HuH-7 (cell line): ENCODE measurements at regions not wholly inside any gene's neighbourhood (a gene's known extent, or its start where the extent isn't known, plus 50 kb on each side); places are given as distances from the start of the nearest gene placed in this dataset.
"Not testable (repeated sequence)": the region's sequence is repeated elsewhere in the genome, so short reads cannot be mapped to it uniquely, and the experiment has no call there.

Source experiments
- DNase-seq: peaks from one replicate; pipeline ENCODE4 v3.0.0; 2011; ENCODE audit warnings: low spot score

GRCh38 chr1:82818586-82818985 lies 1017.9 kb downstream of the ADGRL2 start:
- DNase-seq: no peak

GRCh38 chr1:82813386-82813785 lies 1012.7 kb downstream of the ADGRL2 start:
- no peak for DNase-seq

- DNase-seq: no peak
Observed at GRCh38 chr1:82810601-82811000, 1009.9 kb downstream of the ADGRL2 start.

- DNase-seq: no peak
Observed at GRCh38 chr1:82807563-82807962, 1006.8 kb downstream of the ADGRL2 start.

- no peak for DNase-seq
Observed at GRCh38 chr1:82806133-82806532, 1005.4 kb downstream of the ADGRL2 start.

- DNase-seq: no peak
Observed at GRCh38 chr1:82801176-82801575, 1000.4 kb downstream of the ADGRL2 start.

GRCh38 chr1:82800721-82801120 lies 1000.0 kb downstream of the ADGRL2 start:
- no peak for DNase-seq

GRCh38 chr1:82799261-82799660 lies 998.5 kb downstream of the ADGRL2 start:
- no peak for DNase-seq

GRCh38 chr1:82795508-82796149 lies 994.9 kb downstream of the ADGRL2 start:
- DNase-seq: no peak

GRCh38 chr1:82792151-82792550 lies 991.4 kb downstream of the ADGRL2 start:
- DNase-seq: no peak

GRCh38 chr1:82790556-82790955 lies 989.8 kb downstream of the ADGRL2 start:
- no peak for DNase-seq

GRCh38 chr1:82788660-82789059 lies 987.9 kb downstream of the ADGRL2 start:
- DNase-seq: no peak

- DNase-seq: no peak
Observed at GRCh38 chr1:82788038-82788437, 987.3 kb downstream of the ADGRL2 start.

- no peak for DNase-seq
Observed at GRCh38 chr1:82786883-82787282, 986.1 kb downstream of the ADGRL2 start.

GRCh38 chr1:82785268-82785790 lies 984.6 kb downstream of the ADGRL2 start:
- DNase-seq: no peak

GRCh38 chr1:82783044-82783443 lies 982.3 kb downstream of the ADGRL2 start:
- no peak for DNase-seq

- DNase-seq: no peak
Observed at GRCh38 chr1:82782599-82782998, 981.9 kb downstream of the ADGRL2 start.

- DNase-seq: peak; percentile 27
Observed at GRCh38 chr1:82778612-82779011, 977.9 kb downstream of the ADGRL2 start.

GRCh38 chr1:82777240-82777639 lies 976.5 kb downstream of the ADGRL2 start:
- DNase-seq: no peak

GRCh38 chr1:82776730-82777129 lies 976.0 kb downstream of the ADGRL2 start:
- not testable (repeated sequence) for DNase-seq

GRCh38 chr1:82775406-82776000 lies 974.8 kb downstream of the ADGRL2 start:
- DNase-seq: peak; percentile 25

GRCh38 chr1:82762829-82763532 lies 962.2 kb downstream of the ADGRL2 start:
- DNase-seq: no peak

GRCh38 chr1:82759035-82759434 lies 958.3 kb downstream of the ADGRL2 start:
- no peak for DNase-seq
